SK-N-SH (cell line): ENCODE measurements at regions not wholly inside any gene's neighbourhood (a gene's known extent, or its start where the extent isn't known, plus 50 kb on each side); places are given as distances from the start of the nearest gene placed in this dataset.

Experiments used
- CHD2 ChIP-seq: fragments of 150-350 bp; IDR thresholded peaks from 2 replicates; pipeline ENCODE4 v1.6.1; 2018; ENCODE audit warnings: low read length; ENCODE audit not compliant: partially characterized antibody
- ELF1 ChIP-seq: IDR thresholded peaks from 2 replicates; pipeline ENCODE4 v1.4.0; 2012
- EP300 ChIP-seq, 2 experiments: IDR thresholded peaks; 2 replicates each; pipeline versions ENCODE4 v1.4.0 to v1.6.1; 2012; ENCODE audit warnings: borderline replicate concordance in 1 of 2, low read depth in 1 of 2, low read length in 1 of 2
- EZH2phosphoT487 ChIP-seq: fragments of 200-600 bp; sonication (generic); IDR thresholded peaks from 2 replicates; pipeline ENCODE4 v1.6.1; 2017; ENCODE audit warnings: low read depth, mixed run types, mild to moderate bottlenecking, antibody characterized with exemption, moderate library complexity, borderline replicate concordance
- FOXM1 ChIP-seq: IDR thresholded peaks from 2 replicates; pipeline ENCODE4 v1.4.0; 2012; ENCODE audit warnings: low read depth, mild to moderate bottlenecking
- GABPA ChIP-seq: IDR thresholded peaks from 2 replicates; pipeline ENCODE4 v1.4.0; 2012; ENCODE audit warnings: low read depth, mild to moderate bottlenecking
- GATA2 ChIP-seq: sonication (generic); formaldehyde crosslinking; IDR thresholded peaks from 2 replicates; pipeline ENCODE4 v1.5.0; 2020; ENCODE audit warnings: mild to moderate bottlenecking, missing genetic modification reagents
- SMC3 ChIP-seq: IDR thresholded peaks from 2 replicates; pipeline ENCODE4 v1.6.1; 2012; ENCODE audit warnings: low read depth, low read length, improper control_type of control experiment
- TAF1 ChIP-seq: IDR thresholded peaks from 2 replicates; pipeline ENCODE4 v1.6.1; 2012; ENCODE audit warnings: low read depth, mild to moderate bottlenecking, low read length, moderate library complexity, borderline replicate concordance
- TCF12 ChIP-seq: IDR thresholded peaks from 2 replicates; pipeline ENCODE4 v1.4.0; 2012
- TF ChIP-seq, protein P1 (sequence below): IDR thresholded peaks from 2 replicates; pipeline ENCODE4 v1.6.1; 2012; ENCODE audit warnings: mild to moderate bottlenecking, low read depth, low read length, moderate library complexity
- TF ChIP-seq, protein P2 (sequence below): fragments of 200-600 bp; sonication (generic); IDR thresholded peaks from 2 replicates; pipeline ENCODE4 v1.6.1; 2017; ENCODE audit warnings: antibody characterized with exemption, mild to moderate bottlenecking, moderate library complexity

DNA sequence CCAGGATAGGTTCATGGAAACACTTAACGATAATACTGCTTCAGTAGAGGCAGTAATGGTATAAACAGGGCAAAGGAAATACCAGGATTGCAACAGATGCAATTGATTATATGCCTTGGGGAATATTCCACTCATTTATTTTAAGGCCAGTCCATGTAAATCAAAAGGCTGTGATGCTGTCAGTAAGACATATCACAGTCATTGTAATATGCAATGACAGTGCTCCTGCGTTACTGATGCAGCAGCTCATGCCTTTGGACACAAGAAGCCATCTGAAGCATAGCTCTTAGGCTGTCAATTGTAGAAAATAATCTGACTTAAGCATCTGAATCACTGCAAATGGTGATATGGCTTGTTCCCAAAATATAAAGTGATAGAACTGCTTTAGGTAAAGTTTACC lies 674.8 kb downstream of the TMTC2 start:
- no peak for TF ChIP-seq GABPA
- TF ChIP-seq EP300 (IDR thresholded peaks at IDR 0.05; ENCODE audit: borderline replicate concordance in 1 of 2, low read depth in 1 of 2, low read length in 1 of 2): no peak
- TF ChIP-seq, protein P1, sequence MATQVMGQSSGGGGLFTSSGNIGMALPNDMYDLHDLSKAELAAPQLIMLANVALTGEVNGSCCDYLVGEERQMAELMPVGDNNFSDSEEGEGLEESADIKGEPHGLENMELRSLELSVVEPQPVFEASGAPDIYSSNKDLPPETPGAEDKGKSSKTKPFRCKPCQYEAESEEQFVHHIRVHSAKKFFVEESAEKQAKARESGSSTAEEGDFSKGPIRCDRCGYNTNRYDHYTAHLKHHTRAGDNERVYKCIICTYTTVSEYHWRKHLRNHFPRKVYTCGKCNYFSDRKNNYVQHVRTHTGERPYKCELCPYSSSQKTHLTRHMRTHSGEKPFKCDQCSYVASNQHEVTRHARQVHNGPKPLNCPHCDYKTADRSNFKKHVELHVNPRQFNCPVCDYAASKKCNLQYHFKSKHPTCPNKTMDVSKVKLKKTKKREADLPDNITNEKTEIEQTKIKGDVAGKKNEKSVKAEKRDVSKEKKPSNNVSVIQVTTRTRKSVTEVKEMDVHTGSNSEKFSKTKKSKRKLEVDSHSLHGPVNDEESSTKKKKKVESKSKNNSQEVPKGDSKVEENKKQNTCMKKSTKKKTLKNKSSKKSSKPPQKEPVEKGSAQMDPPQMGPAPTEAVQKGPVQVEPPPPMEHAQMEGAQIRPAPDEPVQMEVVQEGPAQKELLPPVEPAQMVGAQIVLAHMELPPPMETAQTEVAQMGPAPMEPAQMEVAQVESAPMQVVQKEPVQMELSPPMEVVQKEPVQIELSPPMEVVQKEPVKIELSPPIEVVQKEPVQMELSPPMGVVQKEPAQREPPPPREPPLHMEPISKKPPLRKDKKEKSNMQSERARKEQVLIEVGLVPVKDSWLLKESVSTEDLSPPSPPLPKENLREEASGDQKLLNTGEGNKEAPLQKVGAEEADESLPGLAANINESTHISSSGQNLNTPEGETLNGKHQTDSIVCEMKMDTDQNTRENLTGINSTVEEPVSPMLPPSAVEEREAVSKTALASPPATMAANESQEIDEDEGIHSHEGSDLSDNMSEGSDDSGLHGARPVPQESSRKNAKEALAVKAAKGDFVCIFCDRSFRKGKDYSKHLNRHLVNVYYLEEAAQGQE: no peak
- no peak for TF ChIP-seq TAF1
- TF ChIP-seq, protein P2, sequence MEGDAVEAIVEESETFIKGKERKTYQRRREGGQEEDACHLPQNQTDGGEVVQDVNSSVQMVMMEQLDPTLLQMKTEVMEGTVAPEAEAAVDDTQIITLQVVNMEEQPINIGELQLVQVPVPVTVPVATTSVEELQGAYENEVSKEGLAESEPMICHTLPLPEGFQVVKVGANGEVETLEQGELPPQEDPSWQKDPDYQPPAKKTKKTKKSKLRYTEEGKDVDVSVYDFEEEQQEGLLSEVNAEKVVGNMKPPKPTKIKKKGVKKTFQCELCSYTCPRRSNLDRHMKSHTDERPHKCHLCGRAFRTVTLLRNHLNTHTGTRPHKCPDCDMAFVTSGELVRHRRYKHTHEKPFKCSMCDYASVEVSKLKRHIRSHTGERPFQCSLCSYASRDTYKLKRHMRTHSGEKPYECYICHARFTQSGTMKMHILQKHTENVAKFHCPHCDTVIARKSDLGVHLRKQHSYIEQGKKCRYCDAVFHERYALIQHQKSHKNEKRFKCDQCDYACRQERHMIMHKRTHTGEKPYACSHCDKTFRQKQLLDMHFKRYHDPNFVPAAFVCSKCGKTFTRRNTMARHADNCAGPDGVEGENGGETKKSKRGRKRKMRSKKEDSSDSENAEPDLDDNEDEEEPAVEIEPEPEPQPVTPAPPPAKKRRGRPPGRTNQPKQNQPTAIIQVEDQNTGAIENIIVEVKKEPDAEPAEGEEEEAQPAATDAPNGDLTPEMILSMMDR: no peak
- no peak for TF ChIP-seq GATA2 (CRISPR knock-in tag)
- no peak for TF ChIP-seq CHD2
- no peak for TF ChIP-seq FOXM1
- no peak for TF ChIP-seq SMC3
- TF ChIP-seq TCF12: no peak
- no peak for TF ChIP-seq EZH2phosphoT487
- TF ChIP-seq ELF1: no peak
